ENCODE measurements at regions not wholly inside any gene's neighbourhood (a gene's known extent, or its start where the extent isn't known, plus 50 kb on each side); places are given as distances from the start of the nearest gene placed in this dataset.

GRCh38 chr4:157895205-157895604 is 277.6 kb downstream of the GASK1B start:
- TF ChIP-seq CTCF (IDR thresholded peaks at IDR 0.05 in 2 of 3, conservative IDR thresholded peaks at IDR 0.05 in 1 of 3; ENCODE audit: control insufficient read depth in 2 of 3, extremely low read depth in 1 of 3, insufficient read depth in 1 of 3, low read depth in 3 of 3, low read length in 3 of 3) (no peak), ESRRA (IDR thresholded peaks at IDR 0.05; ENCODE audit: low read length) (no peak), PBX3 (IDR thresholded peaks at IDR 0.05; ENCODE audit: insufficient replicate concordance, low read depth, low read length) (no peak), BCL3 (IDR thresholded peaks at IDR 0.05; ENCODE audit: borderline replicate concordance, insufficient read depth, low read depth, low read length, poor library complexity, severe bottlenecking) (no peak), DPF2 (IDR thresholded peaks at IDR 0.05) (no peak)
